CMK (cell line): ENCODE measurements at regions not wholly inside any gene's neighbourhood (a gene's known extent, or its start where the extent isn't known, plus 50 kb on each side); places are given as distances from the start of the nearest gene placed in this dataset.
"Not testable (repeated sequence)": the region's sequence is repeated elsewhere in the genome, so short reads cannot be mapped to it uniquely, and the experiment has no call there.

Source experiments
- DNase-seq: peaks from one replicate; pipeline ENCODE4 v3.0.0-alpha.2; 2010; ENCODE audit warnings: low read depth

- no peak for DNase-seq
Observed at GRCh38 chr3:88000853-88001252, 58.0 kb downstream of the CGGBP1 start.

GRCh38 chr3:87997966-87998365, 60.8 kb downstream of the CGGBP1 start:
- DNase-seq = no peak

- DNase-seq = no peak
Observed at GRCh38 chr3:87997298-87997697, 61.5 kb downstream of the CGGBP1 start.

GRCh38 chr3:87996882-87997281, 61.9 kb downstream of the CGGBP1 start:
- DNase-seq = no peak

GRCh38 chr3:87993566-87993965, 65.2 kb downstream of the CGGBP1 start:
- DNase-seq = no peak

- no peak for DNase-seq
Observed at GRCh38 chr3:87987952-87988351, 70.9 kb downstream of the CGGBP1 start.

GRCh38 chr3:87982421-87982820, 76.4 kb downstream of the CGGBP1 start:
- no peak for DNase-seq

GRCh38 chr3:87979527-87979926, 79.3 kb downstream of the CGGBP1 start:
- DNase-seq = no peak

GRCh38 chr3:87977765-87978164, 81.0 kb downstream of the CGGBP1 start:
- no peak for DNase-seq

- DNase-seq = no peak
Observed at GRCh38 chr3:87975716-87976115, 83.1 kb downstream of the CGGBP1 start.

- no peak for DNase-seq
Observed at GRCh38 chr3:87973906-87974305, 84.9 kb downstream of the CGGBP1 start.

- DNase-seq = no peak
Observed at GRCh38 chr3:87969620-87970019, 89.2 kb downstream of the CGGBP1 start.

GRCh38 chr3:87968668-87969067, 90.1 kb downstream of the CGGBP1 start:
- DNase-seq = no peak

GRCh38 chr3:87958289-87958688, 100.5 kb downstream of the CGGBP1 start:
- DNase-seq = no peak

GRCh38 chr3:87957575-87957974, 101.2 kb downstream of the CGGBP1 start:
- no peak for DNase-seq

GRCh38 chr3:87949879-87950208, 109.0 kb downstream of the CGGBP1 start:
- DNase-seq = no peak

GRCh38 chr3:87949189-87949878, 109.5 kb downstream of the CGGBP1 start:
- DNase-seq = no peak

GRCh38 chr3:87946007-87946406, 112.8 kb downstream of the CGGBP1 start:
- not testable (repeated sequence) for DNase-seq

GRCh38 chr3:87942256-87942655, 116.5 kb downstream of the CGGBP1 start:
- DNase-seq = not testable (repeated sequence)

- DNase-seq = no peak
Observed at GRCh38 chr3:87924485-87924884, 134.3 kb downstream of the CGGBP1 start.

- DNase-seq = no peak
Observed at GRCh38 chr3:87920549-87920948, 138.3 kb downstream of the CGGBP1 start.

GRCh38 chr3:87901141-87901540, 157.7 kb downstream of the CGGBP1 start:
- no peak for DNase-seq

GRCh38 chr3:87900061-87900460, 158.7 kb downstream of the CGGBP1 start:
- DNase-seq = no peak

GRCh38 chr3:87898971-87899370, 159.8 kb downstream of the CGGBP1 start:
- no peak for DNase-seq

GRCh38 chr3:87895983-87896382, 162.8 kb downstream of the CGGBP1 start:
- DNase-seq = no peak
